ENCODE measurements at regions not wholly inside any gene's neighbourhood (a gene's known extent, or its start where the extent isn't known, plus 50 kb on each side); places are given as distances from the start of the nearest gene placed in this dataset.

DNA sequence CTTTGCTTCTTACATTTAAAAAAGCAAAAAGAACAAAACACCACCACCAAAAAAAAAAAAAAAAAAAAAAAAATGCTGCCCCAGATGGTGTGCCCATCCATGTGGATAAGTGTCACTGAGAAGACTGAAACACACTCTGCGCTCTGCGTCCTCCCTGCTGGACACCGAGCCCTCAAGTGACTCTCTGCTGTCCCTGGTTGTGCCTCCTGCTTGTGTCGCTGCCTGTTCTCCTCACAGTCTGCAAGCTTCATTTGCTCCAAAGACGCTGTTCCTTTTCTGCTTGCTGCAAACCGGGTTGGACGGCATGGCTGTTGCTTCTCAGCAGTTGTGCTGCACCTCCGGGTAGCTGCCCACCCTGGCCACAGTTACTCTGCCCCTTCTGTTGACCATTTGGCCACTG lies 276.2 kb upstream of the ATP2B1 start:
- TF ChIP-seq GATA2 (IDR thresholded peaks at IDR 0.05; ENCODE audit: low read depth, low read length): no peak
- no peak for TF ChIP-seq GATA3 (IDR thresholded peaks at IDR 0.05; ENCODE audit: low read depth, low read length)

All from SH-SY5Y (cell line).